Motor neuron (in vitro differentiated cells): ENCODE measurements at regions not wholly inside any gene's neighbourhood (a gene's known extent, or its start where the extent isn't known, plus 50 kb on each side); places are given as distances from the start of the nearest gene placed in this dataset.
A peak's percentile ranks its signal among the peaks of the same experiment; 100 is the strongest.

Experiments used
- ATAC-seq, 8 experiments: fragments of 200-7000 bp; cut with Tn5 transposase; replicated peaks in 6 of 8; 2 replicates each; pipeline ENCODE4 v1.8.0; 2021; ENCODE audit warnings: mild to moderate bottlenecking in 8 of 8, moderate library complexity in 8 of 8
- H3K27ac ChIP-seq, 2 donors: fragments of 250-450 bp; sonication (Bioruptor Pico); 2 replicates each; pipeline ENCODE4 v1.9.0; 2021; ENCODE audit warnings: antibody characterized with exemption in 2 of 2, mild to moderate bottlenecking in 2 of 2, moderate library complexity in 1 of 2
- H3K4me1 ChIP-seq, 2 donors: fragments of 250-450 bp; sonication (Bioruptor Pico); replicated peaks in 1 of 2; 2 replicates each; pipeline ENCODE4 v1.6.1; 2021; ENCODE audit warnings: antibody characterized with exemption in 2 of 2, mild to moderate bottlenecking in 2 of 2, moderate library complexity in 1 of 2
- H3K4me3 ChIP-seq, 5 donors: fragments of 250-450 bp; sonication (Bioruptor Pico); 2 replicates each; pipeline ENCODE4 v1.9.0; 2021; ENCODE audit warnings: antibody characterized with exemption in 5 of 5, mild to moderate bottlenecking in 5 of 5, moderate library complexity in 4 of 5
- whole genome bisulfite sequencing, 10 experiments: fragments of 450-650 bp; shearing (Covaris generic); methylation state at CpG; one replicate each; pipeline ENCODE4 v1.0.0; 2022; 5-methylcytosine and 5-hydroxymethylcytosine counted together
- in situ Hi-C, 9 experiments: fragments of 400-800 bp; cut with MboI; loops; one replicate each; pipeline ENCODE4 v1.15.0; 2021; ENCODE audit warnings: low sequenced_read_pairs in 9 of 9, low pct_unique_long_range_greater_than_20kb in 2 of 9; ENCODE audit not compliant: unreplicated experiment in 9 of 9

DNA sequence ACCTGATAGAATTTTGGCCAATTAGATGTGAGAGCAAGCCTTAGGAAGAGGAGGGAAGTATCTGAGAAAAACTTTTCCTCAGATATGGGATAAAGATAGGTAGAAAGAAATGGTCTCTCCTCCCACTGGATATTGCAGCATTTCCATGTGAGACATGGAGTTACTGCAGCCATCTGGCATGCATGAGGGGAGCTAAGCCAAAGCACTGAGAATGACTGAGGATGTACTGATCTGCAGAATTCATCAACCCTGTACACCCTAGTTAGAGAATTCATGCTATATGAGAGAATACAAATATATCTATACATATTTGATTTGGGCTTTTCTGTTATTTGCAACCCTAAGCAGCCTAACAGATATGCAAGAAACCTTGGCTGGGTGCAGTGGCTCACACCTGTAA is 52.5 kb upstream of the RPL34 start:
- ATAC-seq, result peak in 1 of 8 experiments; percentile 22
- Histone ChIP-seq H3K27ac (no peak overlapping the region), H3K4me3 (no peak overlapping the region), H3K4me1 (no peaks in the 10 kb centered on the region)
- in situ Hi-C loops, result loop anchor here in 3 of 9 experiments (25.0 kb wide), 2 partner anchors 506 to 556 kb away; no protein-coding TSS in a partner anchor

DNA sequence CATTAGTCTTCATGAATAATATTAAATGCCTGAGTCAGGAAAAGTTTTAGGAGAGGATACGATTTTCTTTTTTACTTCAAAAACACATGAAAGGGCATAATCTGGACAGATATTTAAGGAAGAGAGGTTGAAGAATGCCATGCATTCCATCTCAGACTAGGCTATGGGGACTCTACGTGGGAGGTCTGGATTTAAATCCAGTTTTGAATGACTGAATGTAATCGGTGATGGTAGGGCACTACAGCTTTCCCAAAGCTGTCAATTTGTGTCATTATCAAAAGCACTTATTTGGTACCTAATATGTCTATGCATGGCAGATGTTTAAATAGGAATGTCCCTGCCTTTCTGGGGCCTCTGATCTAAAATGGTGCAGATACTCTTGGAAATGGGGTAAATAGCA is 59.3 kb upstream of the RPL34 start:
- H3K4me3 ChIP-seq, result no peak overlapping the region
- no peaks in the 10 kb centered on the region for H3K4me1 ChIP-seq
- WGBS, 10 experiments, result 0 to 84% (median 40%) methylated on average over 1 to 3 of the region's 3 CpGs; no CpG with 5 or more reads in 1 of the 10 experiments
- H3K27ac ChIP-seq, result no peak overlapping the region
- in situ Hi-C loops, result loop anchor here in 3 of 9 experiments (25.0 kb wide), 2 partner anchors 499 to 549 kb away; no protein-coding TSS in a partner anchor
- no peak for ATAC-seq

DNA sequence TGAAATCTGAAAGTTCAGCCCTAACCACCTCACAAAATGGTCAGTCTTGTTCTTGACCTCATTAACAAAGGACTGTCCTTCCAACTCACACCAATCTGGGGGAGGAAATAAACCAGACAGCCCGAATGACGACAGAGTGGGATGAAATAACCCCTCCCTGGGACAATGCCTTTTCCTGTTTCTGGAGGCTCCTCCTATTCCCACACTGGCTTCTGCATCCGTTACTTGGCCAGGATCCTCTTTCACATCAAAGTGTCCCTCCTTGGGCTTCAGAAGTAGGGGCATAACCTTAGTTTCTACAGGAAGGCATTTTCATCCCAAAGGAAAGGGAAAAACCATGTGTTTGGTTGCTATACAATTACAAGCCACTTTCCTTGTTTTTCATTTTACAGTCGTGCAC is 59.8 kb upstream of the RPL34 start:
- H3K27ac ChIP-seq, result no peak overlapping the region
- ATAC-seq, result peak in 2 of 8 experiments; percentile 56 to 66
- in situ Hi-C loops, result loop anchor here in 3 of 9 experiments (25.0 kb wide), 2 partner anchors 498 to 548 kb away; no protein-coding TSS in a partner anchor

DNA sequence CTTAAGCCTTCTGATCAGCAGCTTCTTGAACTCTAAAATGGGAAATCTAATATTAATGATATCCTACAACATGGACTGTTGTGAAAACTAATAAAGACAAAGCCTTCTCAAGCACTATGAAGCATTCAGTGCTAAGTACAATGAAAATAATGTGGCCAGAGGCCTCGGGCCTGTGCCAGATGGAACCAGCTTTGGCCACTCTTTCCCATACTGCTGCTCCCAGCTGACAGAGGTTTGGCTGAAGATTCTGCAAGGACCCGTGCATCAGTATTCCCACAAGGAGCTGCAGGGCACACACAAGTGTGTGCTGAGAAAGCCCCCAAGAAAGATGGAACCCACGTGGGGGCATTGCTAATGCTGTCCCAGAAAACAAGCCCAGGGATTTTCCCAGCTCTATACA is 60.5 kb upstream of the RPL34 start:
- Histone ChIP-seq H3K4me3 (no peak overlapping the region), H3K27ac (no peak overlapping the region), H3K4me1 (no peaks in the 10 kb centered on the region)
- no peak for ATAC-seq
- 20 to 69% (median 50%) methylated on average over 1 to 3 of the region's 3 CpGs; no CpG with 5 or more reads in 3 of the 10 experiments for WGBS, 10 experiments
- in situ Hi-C loops, result loop anchor here in 3 of 9 experiments (25.0 kb wide), 2 partner anchors 498 to 548 kb away; no protein-coding TSS in a partner anchor

More for the DNA sequence above, 59.8 kb upstream of the RPL34 start:
- no peak overlapping the region for H3K4me3 ChIP-seq
- no peaks in the 10 kb centered on the region for H3K4me1 ChIP-seq
- WGBS, 10 experiments, result 11 to 94% (median 65%) methylated on average over 1 to 4 of the region's 4 CpGs; no CpG with 5 or more reads in 3 of the 10 experiments

DNA sequence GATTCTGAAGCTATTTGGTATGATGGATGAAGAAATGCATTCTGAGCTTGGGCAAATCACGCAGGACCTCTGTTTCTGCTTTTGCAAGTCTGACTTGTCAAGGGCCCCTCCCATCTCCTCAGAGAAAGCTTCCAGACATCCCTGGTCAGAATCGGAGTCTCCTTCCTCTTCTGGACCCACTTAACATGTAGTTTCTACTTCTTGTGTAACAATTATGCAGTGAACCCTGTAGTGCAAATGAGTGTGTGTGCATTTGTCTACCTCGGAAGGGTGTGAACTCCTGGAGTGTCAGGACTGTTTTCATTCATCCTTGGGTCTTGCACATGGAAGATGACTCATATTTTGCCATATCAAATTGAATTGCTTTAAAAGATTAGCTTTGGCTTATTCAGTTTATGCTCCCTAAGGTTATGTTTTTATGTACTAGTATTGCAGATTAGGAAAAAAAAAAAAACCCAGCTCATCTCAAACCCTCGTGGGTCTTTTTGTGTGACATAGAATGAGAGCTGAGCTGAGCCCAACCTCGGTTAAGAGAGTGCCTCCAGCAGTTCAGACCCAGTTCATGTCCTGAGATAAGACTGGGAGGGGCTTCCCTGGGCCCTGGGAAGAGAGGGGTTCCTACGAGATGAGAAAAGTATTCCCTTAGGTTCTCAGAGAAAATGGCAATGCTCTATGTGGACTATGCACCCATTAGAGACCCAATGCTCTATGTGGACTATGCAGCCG is 61.1 kb upstream of the RPL34 start:
- 0 to 89% (median 64%) methylated on average over 1 to 7 of the region's 7 CpGs; no CpG with 5 or more reads in 2 of the 10 experiments for WGBS, 10 experiments

DNA sequence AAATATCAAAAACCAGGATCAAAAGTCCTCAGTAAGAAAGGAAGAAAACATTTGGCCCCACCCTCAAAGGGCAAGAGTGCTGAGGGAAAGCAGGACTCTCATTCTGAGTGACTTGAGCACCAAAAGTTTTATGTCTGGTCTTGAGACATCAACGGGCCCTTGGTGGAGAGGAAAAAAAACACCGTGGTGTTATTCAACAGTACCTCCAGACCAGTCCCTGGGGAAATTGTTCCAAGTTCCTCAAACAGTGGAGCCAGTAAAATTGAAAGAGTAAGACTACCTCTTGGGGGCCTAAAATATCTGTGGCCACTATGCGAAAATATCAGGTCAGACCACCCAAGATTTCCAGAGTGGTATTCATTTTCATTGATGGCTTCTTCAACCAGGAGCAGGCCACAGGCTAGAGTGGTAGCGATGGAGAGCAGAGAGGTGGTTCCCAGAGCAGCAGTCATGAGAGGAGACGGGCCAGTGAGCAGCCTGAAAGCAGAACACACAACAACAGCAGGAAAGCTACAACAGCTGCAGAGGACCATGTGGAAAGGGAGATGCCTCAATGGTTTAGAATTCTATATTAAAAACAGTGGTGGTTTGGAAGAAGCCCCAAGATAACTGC is 63.7 kb upstream of the RPL34 start:
- Histone ChIP-seq H3K4me3 (no peak overlapping the region), H3K4me1 (no peaks in the 10 kb centered on the region), H3K27ac (no peak overlapping the region)
- in situ Hi-C loops, result loop anchor here in 3 of 9 experiments (25.0 kb wide), 2 partner anchors 494 to 544 kb away; no protein-coding TSS in a partner anchor
- ATAC-seq, result no peak
- 51 to 92% (median 80%) methylated on average over 2 to 5 of the region's 5 CpGs; no CpG with 5 or more reads in 3 of the 10 experiments for WGBS, 10 experiments

More for the DNA sequence above, 61.1 kb upstream of the RPL34 start:
- in situ Hi-C loops, result loop anchor here in 3 of 9 experiments (25.0 kb wide), 2 partner anchors 497 to 547 kb away; no protein-coding TSS in a partner anchor
- no peaks in the 10 kb centered on the region for H3K4me1 ChIP-seq
- no peak overlapping the region for H3K4me3 ChIP-seq
- ATAC-seq, result peak in 3 of 8 experiments; percentile 79 to 89 (median 84)
- no peak overlapping the region for H3K27ac ChIP-seq

DNA sequence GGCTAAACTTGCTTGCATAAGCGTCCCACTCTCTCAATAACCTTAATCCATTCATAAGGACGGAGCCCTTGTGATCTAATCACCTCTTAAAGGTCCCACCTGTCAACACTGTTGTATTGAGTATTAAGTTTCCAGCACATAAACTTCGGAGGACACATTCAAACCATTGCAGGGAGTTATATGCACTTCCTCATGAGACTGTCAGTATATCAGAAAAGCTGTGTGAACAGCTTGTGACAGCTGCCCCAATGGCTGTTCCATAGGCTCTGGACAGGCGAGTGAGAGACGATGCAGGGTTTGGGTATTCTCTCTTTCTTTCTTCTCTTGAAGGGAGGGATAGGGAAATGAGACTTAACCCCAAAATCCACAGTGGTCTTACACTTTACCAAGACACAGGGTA is 64.2 kb upstream of the RPL34 start:
- H3K4me1 ChIP-seq, result no peaks in the 10 kb centered on the region
- H3K27ac ChIP-seq, result no peak overlapping the region
- no peak overlapping the region for H3K4me3 ChIP-seq
- in situ Hi-C loops, result loop anchor here in 3 of 9 experiments (25.0 kb wide), 2 partner anchors 494 to 544 kb away; no protein-coding TSS in a partner anchor
- 46 to 90% (median 70%) methylated on average over 1 to 5 of the region's 5 CpGs; no CpG with 5 or more reads in 1 of the 10 experiments for WGBS, 10 experiments
- no peak for ATAC-seq

DNA sequence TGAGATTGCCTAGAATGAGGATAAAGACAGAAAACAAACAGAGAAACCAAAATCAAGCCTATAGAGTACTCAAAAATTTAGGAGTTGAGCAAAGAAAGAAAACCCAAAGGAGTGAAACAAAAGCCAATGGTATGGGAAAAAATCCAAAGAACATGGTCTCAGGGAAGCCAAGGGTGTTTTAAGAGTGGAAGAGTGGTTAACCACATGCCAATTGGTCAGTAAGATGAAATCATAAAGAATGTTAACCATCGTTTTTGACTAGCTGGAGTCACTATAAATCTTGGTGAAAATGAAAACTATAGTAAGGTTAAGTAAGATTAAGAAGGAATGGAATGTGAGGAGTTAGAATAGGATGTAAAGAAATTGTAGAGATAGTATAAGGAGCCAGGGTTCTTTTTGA is 64.7 kb upstream of the RPL34 start:
- 0 to 100% (median 38%) methylated on average over 1 of the region's 1 CpG; no CpG with 5 or more reads in 1 of the 10 experiments for WGBS, 10 experiments
- no peaks in the 10 kb centered on the region for H3K4me1 ChIP-seq
- no peak overlapping the region for H3K27ac ChIP-seq
- in situ Hi-C loops, result loop anchor here in 3 of 9 experiments (25.0 kb wide), 2 partner anchors 493 to 543 kb away; no protein-coding TSS in a partner anchor
- no peak overlapping the region for H3K4me3 ChIP-seq
- no peak for ATAC-seq

DNA sequence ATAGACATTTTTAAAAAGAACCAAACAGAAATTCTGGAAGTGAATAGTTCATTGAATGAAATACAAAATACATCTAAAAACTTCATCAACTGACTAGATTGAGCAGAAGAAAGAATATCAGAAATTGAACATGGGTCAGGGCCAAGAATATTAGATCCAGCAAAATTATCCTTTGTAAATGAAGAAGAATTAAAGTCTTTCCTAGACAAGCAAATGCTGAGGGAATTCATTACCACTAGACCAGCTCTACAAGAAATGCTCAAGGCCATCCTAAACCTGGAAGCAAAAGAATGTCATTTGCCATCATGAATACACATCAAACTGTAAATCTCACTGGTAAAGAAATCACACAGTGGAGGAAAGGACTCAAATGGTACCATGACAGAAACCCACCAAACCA is 72.7 kb upstream of the RPL34 start:
- no peak for ATAC-seq
- in situ Hi-C loops, result no loop called here

DNA sequence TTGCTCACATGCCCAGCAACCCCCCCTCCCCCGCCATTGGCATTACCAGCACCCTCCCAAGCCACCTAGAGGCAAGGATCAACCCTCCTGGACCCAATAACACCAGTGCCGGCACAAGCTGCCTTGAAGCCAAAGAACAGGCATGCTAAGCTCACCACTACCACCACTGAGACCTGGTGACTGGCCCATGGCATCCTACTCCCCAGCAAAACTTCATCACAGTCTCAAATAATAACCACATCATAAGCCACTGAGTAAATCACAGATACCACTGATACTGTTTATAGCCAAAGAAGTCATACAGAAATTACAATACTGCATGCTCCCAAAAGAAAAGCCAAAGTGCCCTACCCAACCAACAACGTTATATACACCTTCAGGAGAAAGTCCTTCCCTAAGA is 73.6 kb upstream of the RPL34 start:
- Histone ChIP-seq H3K4me3 (no peak overlapping the region), H3K27ac (no peak overlapping the region), H3K4me1 (no peaks in the 10 kb centered on the region)
- ATAC-seq, result no peak
- in situ Hi-C loops, result no loop called here
- 17 to 100% (median 67%) methylated on average over 1 of the region's 3 CpGs; no CpG with 5 or more reads in 5 of the 10 experiments for WGBS, 10 experiments

More for the DNA sequence above, 72.7 kb upstream of the RPL34 start:
- no peak overlapping the region for H3K4me3 ChIP-seq
- H3K4me1 ChIP-seq, result no peaks in the 10 kb centered on the region
- no peak overlapping the region for H3K27ac ChIP-seq

DNA sequence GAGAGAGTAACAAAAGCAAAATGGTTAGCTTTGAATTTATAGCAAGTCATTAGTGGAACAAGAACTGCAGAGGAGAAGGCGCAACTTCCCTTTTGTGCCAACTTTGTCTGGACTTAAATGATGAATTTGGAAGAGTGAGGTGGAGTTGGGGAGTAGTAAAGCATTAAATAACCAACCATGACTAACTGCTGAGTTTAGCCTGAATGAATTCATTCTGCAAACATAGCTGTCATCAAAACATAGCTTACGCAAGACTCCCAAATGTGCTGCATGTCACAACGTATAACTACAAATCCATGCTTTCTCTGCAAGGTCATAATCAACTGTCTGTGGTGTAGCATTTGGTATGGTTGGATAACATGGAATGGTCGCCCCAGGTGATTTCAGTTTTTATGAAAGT is 75.9 kb upstream of the RPL34 start:
- WGBS, 10 experiments, result 18 to 100% (median 91%) methylated on average over 1 to 4 of the region's 4 CpGs
- H3K4me1 ChIP-seq, result no peaks in the 10 kb centered on the region
- no peak overlapping the region for H3K27ac ChIP-seq
- peak in 2 of 8 experiments; percentile 93 to 96 for ATAC-seq
- no peak overlapping the region for H3K4me3 ChIP-seq
- in situ Hi-C loops, result no loop called here

DNA sequence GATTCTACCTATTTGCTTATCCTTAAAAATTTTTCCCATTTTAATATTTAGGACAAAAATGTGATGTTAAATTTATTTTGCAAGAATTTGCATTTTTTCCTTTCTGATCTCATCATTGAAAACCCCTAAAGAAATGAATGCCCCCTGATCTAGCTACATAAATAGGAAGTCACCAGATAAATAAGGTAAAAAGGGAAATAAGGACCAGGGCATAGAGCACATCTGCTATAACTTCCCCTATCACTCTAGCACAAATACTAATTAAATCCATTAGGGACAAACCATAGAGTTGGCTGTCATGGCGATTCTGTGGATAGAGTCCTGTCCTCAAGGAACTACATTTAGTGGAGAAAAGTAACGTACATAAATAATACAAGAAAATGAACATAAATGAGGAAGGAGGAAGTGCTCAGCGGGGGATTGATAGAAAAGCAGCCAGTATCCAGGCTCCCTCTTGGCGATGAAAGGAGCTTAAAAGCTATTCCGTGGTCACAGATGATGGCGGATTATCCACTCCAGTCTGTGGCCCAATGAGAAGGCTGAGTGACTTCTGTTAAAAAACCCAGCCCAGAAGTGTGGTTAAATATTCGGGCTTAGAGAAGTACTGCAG is 76.9 kb upstream of the RPL34 start:
- Histone ChIP-seq H3K4me3 (no peak overlapping the region), H3K27ac (no peak overlapping the region), H3K4me1 (no peaks in the 10 kb centered on the region)
- ATAC-seq, result no peak
- WGBS, 10 experiments, result 60 to 100% (median 85%) methylated on average over 1 to 6 of the region's 7 CpGs
- in situ Hi-C loops, result no loop called here

DNA sequence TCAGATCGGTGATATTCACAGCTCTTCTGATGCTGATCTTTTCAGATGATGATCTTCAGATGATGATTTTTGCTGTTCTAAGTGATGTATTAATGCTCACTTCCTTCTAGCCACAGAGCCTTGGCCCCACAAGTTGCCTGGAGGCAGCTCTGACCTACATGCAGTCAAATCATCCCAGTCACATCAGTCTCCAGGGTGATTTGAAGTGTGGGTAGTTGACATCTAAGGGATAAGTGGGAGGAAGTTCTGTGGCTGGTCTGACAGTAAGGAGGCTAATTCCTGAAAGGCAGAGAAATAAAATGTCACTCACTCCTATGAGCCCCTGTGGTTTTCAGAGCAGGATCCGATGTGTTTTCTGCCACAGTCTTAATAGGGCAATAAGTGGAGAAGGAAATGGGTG is 79.8 kb upstream of the RPL34 start:
- peak in 2 of 8 experiments; percentile 35 to 72 for ATAC-seq
- Histone ChIP-seq H3K27ac (no peak overlapping the region), H3K4me3 (no peak overlapping the region), H3K4me1 (no peaks in the 10 kb centered on the region)
- 0 to 100% (median 70%) methylated on average over 1 to 2 of the region's 2 CpGs; no CpG with 5 or more reads in 2 of the 10 experiments for WGBS, 10 experiments
- in situ Hi-C loops, result no loop called here
